ENCODE measurements at regions not wholly inside any gene's neighbourhood (a gene's known extent, or its start where the extent isn't known, plus 50 kb on each side); places are given as distances from the start of the nearest gene placed in this dataset.

- no peak overlapping the region for H3K27ac ChIP-seq (ENCODE audit: low read depth, low read length)
- no peaks in the 10 kb centered on the region for H4K20me1 ChIP-seq (ENCODE audit: control insufficient read depth, insufficient read depth, low read depth, low read length)
- no peaks in the 10 kb centered on the region for H3K9me2 ChIP-seq (replicated peaks; ENCODE audit: control insufficient read depth, low read length)
- H3K27me3 ChIP-seq (ENCODE audit: control insufficient read depth, low read length) = no peaks in the 10 kb centered on the region
- no peaks in the 10 kb centered on the region for H3K79me2 ChIP-seq (ENCODE audit: control insufficient read depth, low read length)
- no peak overlapping the region for H3K4me3 ChIP-seq (ENCODE audit: low read length)
- no peak overlapping the region for H3K4me2 ChIP-seq (ENCODE audit: low read length)
- no peaks in the 10 kb centered on the region for H3K9me3 ChIP-seq (ENCODE audit: control insufficient read depth, insufficient read depth, low read length)
- no peak for TF ChIP-seq CTCF (IDR thresholded peaks at IDR 0.05; ENCODE audit: low read depth, low read length, poor library complexity, severe bottlenecking)
- no peak for TF ChIP-seq EZH2phosphoT487 (IDR thresholded peaks at IDR 0.05; ENCODE audit: borderline replicate concordance, low read length)
- H3K36me3 ChIP-seq (ENCODE audit: control insufficient read depth, low read length) = no peaks in the 10 kb centered on the region
- no peaks in the 10 kb centered on the region for H3F3A ChIP-seq (ENCODE audit: control insufficient read depth, insufficient read depth)
- H3K4me1 ChIP-seq (ENCODE audit: control insufficient read depth, low read length) = peaks cover 10% of the 10 kb centered on the region
Measured at GRCh38 chr7:115356999-115357702, 435.3 kb downstream of the MDFIC start.

GRCh38 chr7:115356139-115356746 is 434.3 kb downstream of the MDFIC start:
- Histone ChIP-seq H3K9me3 (ENCODE audit: control insufficient read depth, insufficient read depth, low read length) (no peaks in the 10 kb centered on the region), H3K79me2 (ENCODE audit: control insufficient read depth, low read length) (no peaks in the 10 kb centered on the region), H3K36me3 (ENCODE audit: control insufficient read depth, low read length) (no peaks in the 10 kb centered on the region), H3K4me1 (ENCODE audit: control insufficient read depth, low read length) (peaks cover 10% of the 10 kb centered on the region), H3K27me3 (ENCODE audit: control insufficient read depth, low read length) (no peaks in the 10 kb centered on the region), H3K9me2 (replicated peaks; ENCODE audit: control insufficient read depth, low read length) (no peaks in the 10 kb centered on the region), H3K27ac (ENCODE audit: low read depth, low read length) (no peak overlapping the region), H3F3A (ENCODE audit: control insufficient read depth, insufficient read depth) (no peaks in the 10 kb centered on the region), H3K4me3 (ENCODE audit: low read length) (no peak overlapping the region), H3K4me2 (ENCODE audit: low read length) (no peak overlapping the region), H4K20me1 (ENCODE audit: control insufficient read depth, insufficient read depth, low read depth, low read length) (no peaks in the 10 kb centered on the region)
- no peak for TF ChIP-seq EZH2phosphoT487 (IDR thresholded peaks at IDR 0.05; ENCODE audit: borderline replicate concordance, low read length)
- TF ChIP-seq CTCF (IDR thresholded peaks at IDR 0.05; ENCODE audit: low read depth, low read length, poor library complexity, severe bottlenecking) = peak; percentile 32

DNA sequence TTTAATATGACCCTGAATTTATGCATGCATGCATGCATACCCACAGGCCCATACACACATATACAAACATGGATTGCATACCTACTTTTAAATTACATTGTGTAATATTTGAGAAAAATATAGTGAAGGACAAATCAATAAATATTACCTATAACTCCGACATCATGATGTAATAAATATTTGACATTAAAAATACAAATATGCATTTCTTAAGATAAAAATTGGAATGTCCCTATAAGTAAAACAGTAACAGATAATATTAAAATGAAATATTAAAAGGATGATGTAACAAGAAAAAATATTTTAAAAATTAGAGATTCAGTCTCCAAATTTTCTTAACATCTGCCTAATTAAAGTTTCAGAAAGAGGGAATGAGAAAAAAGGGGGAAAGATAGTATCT is 433.0 kb downstream of the MDFIC start:
- Histone ChIP-seq H3K4me2 (ENCODE audit: low read length) (no peak overlapping the region), H3K9me2 (replicated peaks; ENCODE audit: control insufficient read depth, low read length) (no peaks in the 10 kb centered on the region), H3F3A (ENCODE audit: control insufficient read depth, insufficient read depth) (no peaks in the 10 kb centered on the region), H3K4me3 (ENCODE audit: low read length) (no peak overlapping the region), H4K20me1 (ENCODE audit: control insufficient read depth, insufficient read depth, low read depth, low read length) (no peaks in the 10 kb centered on the region), H3K9me3 (ENCODE audit: control insufficient read depth, insufficient read depth, low read length) (no peaks in the 10 kb centered on the region), H3K27ac (ENCODE audit: low read depth, low read length) (no peak overlapping the region), H3K27me3 (ENCODE audit: control insufficient read depth, low read length) (no peaks in the 10 kb centered on the region), H3K79me2 (ENCODE audit: control insufficient read depth, low read length) (no peaks in the 10 kb centered on the region), H3K36me3 (ENCODE audit: control insufficient read depth, low read length) (no peaks in the 10 kb centered on the region), H3K4me1 (ENCODE audit: control insufficient read depth, low read length) (peaks cover 10% of the 10 kb centered on the region)
- TF ChIP-seq CTCF (IDR thresholded peaks at IDR 0.05; ENCODE audit: low read depth, low read length, poor library complexity, severe bottlenecking) = no peak
- no peak for TF ChIP-seq EZH2phosphoT487 (IDR thresholded peaks at IDR 0.05; ENCODE audit: borderline replicate concordance, low read length)
